GM12872 (cell line): ENCODE measurements at regions not wholly inside any gene's neighbourhood (a gene's known extent, or its start where the extent isn't known, plus 50 kb on each side); places are given as distances from the start of the nearest gene placed in this dataset.

Experiments
- TF ChIP-seq, protein P1 (sequence below): IDR thresholded peaks from 3 replicates; pipeline ENCODE4 v1.5.1; 2011; ENCODE audit warnings: low read depth, mild to moderate bottlenecking, low read length, moderate library complexity; ENCODE audit not compliant: insufficient read depth

DNA sequence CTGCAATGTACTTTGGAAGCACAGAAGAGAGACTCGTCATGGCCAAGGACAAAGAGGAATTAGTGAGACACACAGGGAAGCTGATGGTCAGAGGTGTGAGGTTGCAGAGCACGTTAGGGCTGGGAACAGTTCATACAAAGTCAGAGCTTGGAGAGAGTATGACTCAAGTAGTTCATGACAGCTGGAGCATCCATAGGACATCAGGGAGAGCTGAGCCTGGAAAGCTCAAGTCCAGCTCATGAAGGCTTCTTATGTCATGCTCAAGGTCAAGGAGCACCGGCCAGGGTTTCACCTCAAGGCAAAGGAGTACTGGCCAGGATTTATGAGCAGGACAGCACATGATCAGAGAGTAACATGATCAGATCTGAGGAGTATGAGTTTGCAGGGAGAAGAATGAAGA, 64.6 kb upstream of the CHST1 start:
- TF ChIP-seq, protein P1, sequence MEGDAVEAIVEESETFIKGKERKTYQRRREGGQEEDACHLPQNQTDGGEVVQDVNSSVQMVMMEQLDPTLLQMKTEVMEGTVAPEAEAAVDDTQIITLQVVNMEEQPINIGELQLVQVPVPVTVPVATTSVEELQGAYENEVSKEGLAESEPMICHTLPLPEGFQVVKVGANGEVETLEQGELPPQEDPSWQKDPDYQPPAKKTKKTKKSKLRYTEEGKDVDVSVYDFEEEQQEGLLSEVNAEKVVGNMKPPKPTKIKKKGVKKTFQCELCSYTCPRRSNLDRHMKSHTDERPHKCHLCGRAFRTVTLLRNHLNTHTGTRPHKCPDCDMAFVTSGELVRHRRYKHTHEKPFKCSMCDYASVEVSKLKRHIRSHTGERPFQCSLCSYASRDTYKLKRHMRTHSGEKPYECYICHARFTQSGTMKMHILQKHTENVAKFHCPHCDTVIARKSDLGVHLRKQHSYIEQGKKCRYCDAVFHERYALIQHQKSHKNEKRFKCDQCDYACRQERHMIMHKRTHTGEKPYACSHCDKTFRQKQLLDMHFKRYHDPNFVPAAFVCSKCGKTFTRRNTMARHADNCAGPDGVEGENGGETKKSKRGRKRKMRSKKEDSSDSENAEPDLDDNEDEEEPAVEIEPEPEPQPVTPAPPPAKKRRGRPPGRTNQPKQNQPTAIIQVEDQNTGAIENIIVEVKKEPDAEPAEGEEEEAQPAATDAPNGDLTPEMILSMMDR: no peak

DNA sequence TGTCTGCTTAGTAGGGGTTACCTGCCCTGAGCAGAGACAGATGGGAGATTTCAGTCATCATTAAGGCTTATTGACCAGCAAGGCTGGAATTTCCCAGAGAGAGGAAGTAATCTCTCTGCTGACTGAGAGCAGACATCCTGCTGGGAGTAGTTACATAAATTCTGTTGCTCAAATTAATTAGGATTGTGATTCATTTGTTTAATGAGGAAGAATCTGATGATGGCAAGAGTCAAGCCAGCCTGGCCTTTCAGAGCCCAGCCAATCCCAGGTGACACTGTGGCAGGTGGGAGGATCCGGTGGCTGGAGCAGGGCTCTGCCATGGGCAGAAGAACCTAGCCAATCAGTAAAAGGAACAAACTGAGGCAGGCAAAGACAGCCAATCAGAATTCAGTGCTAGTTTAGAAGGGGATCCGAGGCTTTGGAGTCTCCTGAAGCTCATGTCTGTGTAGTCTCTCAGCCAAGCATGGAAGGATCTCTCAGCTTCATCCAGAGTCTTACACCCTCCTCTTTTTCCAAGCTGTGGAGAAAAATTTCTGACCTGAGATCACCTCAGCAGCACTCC, 61.2 kb upstream of the CHST1 start:
- TF ChIP-seq, protein P1: no peak

DNA sequence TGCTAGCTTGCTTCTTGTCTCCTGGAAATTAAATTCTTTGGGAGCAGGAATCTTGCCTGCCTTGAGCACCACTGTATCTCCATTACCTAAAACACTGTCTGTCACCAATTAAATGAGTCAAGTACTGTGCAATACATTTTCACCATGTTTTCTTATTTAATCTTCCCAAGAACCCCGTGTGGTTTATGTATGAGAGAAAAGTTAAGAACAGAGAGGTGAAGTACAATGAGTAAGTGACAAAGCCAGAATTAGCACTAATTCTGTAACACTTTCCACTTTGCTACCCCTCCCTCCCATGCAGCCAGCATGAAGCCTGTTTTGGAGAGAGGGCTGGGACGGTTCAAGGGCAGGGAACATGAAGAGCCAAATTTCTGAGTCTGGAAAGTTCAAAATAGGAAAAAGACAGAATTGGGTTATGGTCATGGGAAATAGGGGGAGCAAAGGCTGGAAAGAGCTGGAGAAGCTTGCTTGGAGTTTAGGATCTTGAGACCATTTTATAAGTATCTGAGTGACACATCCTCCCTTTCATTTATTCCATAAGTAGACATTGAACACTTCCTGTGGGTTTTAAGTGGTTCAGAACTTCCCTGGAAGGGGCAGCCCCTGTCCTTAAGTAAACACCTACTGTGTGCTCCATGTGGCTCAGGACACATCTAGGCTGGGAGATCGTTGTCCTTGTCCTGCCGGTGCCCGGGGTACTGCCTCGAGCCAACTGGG, 60.5 kb upstream of the CHST1 start:
- TF ChIP-seq, protein P1: no peak

DNA sequence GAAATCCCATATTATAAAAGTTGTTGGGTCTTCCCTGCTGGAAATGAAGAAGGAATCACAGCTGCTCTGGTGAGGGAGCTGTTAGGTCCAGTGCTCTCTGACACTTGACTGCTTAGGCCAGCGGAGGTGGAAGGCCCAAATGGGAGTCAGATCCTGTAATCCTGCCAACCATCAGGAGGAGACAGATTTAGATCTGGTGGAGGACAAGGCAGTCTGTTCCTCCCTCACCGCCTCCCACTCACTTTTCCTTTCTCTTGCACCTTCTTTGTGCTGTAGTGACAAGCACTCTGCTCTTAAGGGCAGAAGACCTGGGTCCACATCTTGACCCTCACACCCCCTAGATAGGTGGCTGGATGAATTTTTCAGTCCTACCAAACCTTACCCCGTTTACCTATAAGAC, 59.7 kb upstream of the CHST1 start:
- TF ChIP-seq, protein P1: no peak

DNA sequence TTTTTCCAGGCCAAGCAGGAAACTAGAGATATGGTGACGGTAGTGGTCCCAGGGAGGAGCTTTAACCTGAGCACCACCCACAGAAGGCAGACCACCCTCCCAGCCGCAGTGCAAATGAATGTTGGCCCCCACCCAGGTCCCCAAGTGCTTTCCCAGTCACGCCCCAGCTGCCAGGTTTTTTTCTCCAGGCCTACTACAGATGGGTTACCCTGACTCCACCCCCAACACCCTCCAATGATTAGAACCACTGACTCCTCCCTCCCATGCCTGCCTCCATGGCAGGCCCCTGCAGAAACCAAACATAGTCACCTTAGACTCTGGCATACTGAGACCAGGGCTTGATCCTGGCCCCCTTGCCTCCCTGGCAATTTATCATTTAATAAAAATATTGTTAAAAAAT, 58.7 kb upstream of the CHST1 start:
- TF ChIP-seq, protein P1: no peak

DNA sequence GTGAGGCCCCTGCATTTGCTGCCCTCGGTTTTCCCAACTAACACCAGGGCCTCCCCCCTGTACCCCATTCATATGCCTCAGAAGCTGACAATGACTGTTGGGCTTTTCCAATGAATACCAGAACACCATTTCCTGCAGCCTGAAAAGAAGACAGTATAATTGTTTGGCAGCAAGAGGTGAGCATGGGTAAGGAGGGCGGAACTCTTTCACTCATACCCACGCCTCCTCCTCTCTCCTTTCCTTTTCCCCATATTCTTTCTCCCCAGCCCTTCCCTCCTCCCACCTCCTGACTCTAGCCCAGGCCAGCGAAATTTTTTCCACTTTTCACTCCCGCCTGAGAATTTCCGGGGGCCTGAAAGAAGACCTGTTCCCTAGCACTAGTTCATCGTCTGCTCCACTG, 58.0 kb upstream of the CHST1 start:
- TF ChIP-seq, protein P1: no peak

DNA sequence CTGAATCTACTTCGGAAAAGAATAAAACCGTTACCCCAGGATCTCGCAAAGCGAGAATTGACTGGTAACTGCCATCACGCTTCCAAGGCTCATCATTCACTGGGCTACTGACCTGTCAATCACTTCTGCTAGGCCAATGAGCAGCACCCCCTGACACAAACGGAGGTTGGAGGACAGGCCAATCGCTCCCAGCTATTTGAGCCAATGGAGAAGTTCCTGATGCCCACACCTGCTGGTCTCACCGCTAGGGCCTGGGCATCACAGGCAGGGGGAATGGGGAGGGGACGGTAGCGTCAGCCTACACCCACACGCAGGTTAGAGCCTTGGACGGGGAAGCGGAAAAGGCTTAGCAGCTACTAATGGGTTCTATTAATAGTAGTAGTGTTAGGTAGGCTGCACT, 56.7 kb upstream of the CHST1 start:
- TF ChIP-seq, protein P1: no peak
